ENCODE measurements at regions not wholly inside any gene's neighbourhood (a gene's known extent, or its start where the extent isn't known, plus 50 kb on each side); places are given as distances from the start of the nearest gene placed in this dataset.

GRCh38 chr4:189036906-189037305 lies 897.7 kb downstream of the TRIML1 start:
- Histone ChIP-seq H3K36me3 (replicated peaks) (no peaks in the 10 kb centered on the region), H3K4me3 (no peak overlapping the region), H3K4me1 (no peaks in the 10 kb centered on the region), H3K27me3 (ENCODE audit: low read depth) (no peaks in the 10 kb centered on the region), H3K9me3 (no peaks in the 10 kb centered on the region)
- in situ Hi-C loops (cut with MboI; ENCODE audit: low sequenced_read_pairs): no loop called here
- no peak for DNase-seq (ENCODE audit: low spot score in 2 of 2)

GRCh38 chr4:189046642-189047041 lies 894.0 kb upstream of the FRG1 start:
- H3K36me3 ChIP-seq (replicated peaks): no peaks in the 10 kb centered on the region
- H3K27me3 ChIP-seq (ENCODE audit: low read depth): no peaks in the 10 kb centered on the region
- DNase-seq (ENCODE audit: low spot score in 2 of 2): no peak
- no peaks in the 10 kb centered on the region for H3K9me3 ChIP-seq
- in situ Hi-C loops (cut with MboI; ENCODE audit: low sequenced_read_pairs): no loop called here
- no peak overlapping the region for H3K4me3 ChIP-seq
- peaks cover 33% of the 10 kb centered on the region for H3K4me1 ChIP-seq

GRCh38 chr4:189048119-189048518 lies 892.6 kb upstream of the FRG1 start:
- Histone ChIP-seq H3K36me3 (replicated peaks) (no peaks in the 10 kb centered on the region), H3K27me3 (ENCODE audit: low read depth) (no peaks in the 10 kb centered on the region), H3K4me3 (no peak overlapping the region), H3K4me1 (peaks cover 40% of the 10 kb centered on the region), H3K9me3 (no peaks in the 10 kb centered on the region)
- in situ Hi-C loops (cut with MboI; ENCODE audit: low sequenced_read_pairs): no loop called here
- DNase-seq (ENCODE audit: low spot score in 2 of 2): peak in 1 of 2 experiments; percentile 52

- Histone ChIP-seq H3K36me3 (replicated peaks) (no peaks in the 10 kb centered on the region), H3K27me3 (ENCODE audit: low read depth) (no peaks in the 10 kb centered on the region), H3K4me1 (peaks cover 53% of the 10 kb centered on the region), H3K4me3 (no peak overlapping the region), H3K9me3 (no peaks in the 10 kb centered on the region)
- in situ Hi-C loops (cut with MboI; ENCODE audit: low sequenced_read_pairs): no loop called here
- peak; percentile 29 to 47 for DNase-seq (ENCODE audit: low spot score in 2 of 2)
Measured at GRCh38 chr4:189049682-189050081, 891.0 kb upstream of the FRG1 start.

- no peaks in the 10 kb centered on the region for H3K36me3 ChIP-seq (replicated peaks)
- in situ Hi-C loops (cut with MboI; ENCODE audit: low sequenced_read_pairs): no loop called here
- peaks cover 53% of the 10 kb centered on the region for H3K4me1 ChIP-seq
- no peaks in the 10 kb centered on the region for H3K9me3 ChIP-seq
- no peak for DNase-seq (ENCODE audit: low spot score in 2 of 2)
- H3K27me3 ChIP-seq (ENCODE audit: low read depth): no peaks in the 10 kb centered on the region
- peak overlapping the region; percentile 15 for H3K4me3 ChIP-seq
Measured at GRCh38 chr4:189050643-189051042, 890.0 kb upstream of the FRG1 start.

- peak; percentile 79 to 87 for DNase-seq (ENCODE audit: low spot score in 2 of 2)
- in situ Hi-C loops (cut with MboI; ENCODE audit: low sequenced_read_pairs): no loop called here
- H3K9me3 ChIP-seq: no peaks in the 10 kb centered on the region
- no peaks in the 10 kb centered on the region for H3K36me3 ChIP-seq (replicated peaks)
- no peak overlapping the region for H3K4me3 ChIP-seq
- no peaks in the 10 kb centered on the region for H3K27me3 ChIP-seq (ENCODE audit: low read depth)
- peaks cover 33% of the 10 kb centered on the region for H3K4me1 ChIP-seq
Measured at GRCh38 chr4:189053621-189054020, 887.1 kb upstream of the FRG1 start.

GRCh38 chr4:189060104-189060503 lies 880.6 kb upstream of the FRG1 start:
- in situ Hi-C loops (cut with MboI; ENCODE audit: low sequenced_read_pairs): no loop called here
- Histone ChIP-seq H3K27me3 (ENCODE audit: low read depth) (no peaks in the 10 kb centered on the region), H3K4me1 (peaks cover 9% of the 10 kb centered on the region), H3K4me3 (no peak overlapping the region), H3K36me3 (replicated peaks) (no peaks in the 10 kb centered on the region), H3K9me3 (no peaks in the 10 kb centered on the region)
- peak in 1 of 2 experiments; percentile 68 for DNase-seq (ENCODE audit: low spot score in 2 of 2)

GRCh38 chr4:189062047-189062820 lies 878.4 kb upstream of the FRG1 start:
- in situ Hi-C loops (cut with MboI; ENCODE audit: low sequenced_read_pairs): no loop called here
- no peaks in the 10 kb centered on the region for H3K36me3 ChIP-seq (replicated peaks)
- no peak for DNase-seq (ENCODE audit: low spot score in 2 of 2)
- H3K4me3 ChIP-seq: no peak overlapping the region
- H3K9me3 ChIP-seq: no peaks in the 10 kb centered on the region
- H3K4me1 ChIP-seq: peaks cover 9% of the 10 kb centered on the region
- no peaks in the 10 kb centered on the region for H3K27me3 ChIP-seq (ENCODE audit: low read depth)

GRCh38 chr4:189069772-189070171 lies 870.9 kb upstream of the FRG1 start:
- H3K36me3 ChIP-seq (replicated peaks): no peaks in the 10 kb centered on the region
- H3K27me3 ChIP-seq (ENCODE audit: low read depth): no peaks in the 10 kb centered on the region
- DNase-seq (ENCODE audit: low spot score in 2 of 2): no peak
- in situ Hi-C loops (cut with MboI; ENCODE audit: low sequenced_read_pairs): no loop called here
- H3K4me1 ChIP-seq: no peaks in the 10 kb centered on the region
- peaks cover 2% of the 10 kb centered on the region; the same call in 1 of the 2 replicates for H3K9me3 ChIP-seq
- H3K4me3 ChIP-seq: no peak overlapping the region

- in situ Hi-C loops (cut with MboI; ENCODE audit: low sequenced_read_pairs): no loop called here
- no peak for DNase-seq (ENCODE audit: low spot score in 2 of 2)
- no peaks in the 10 kb centered on the region for H3K27me3 ChIP-seq (ENCODE audit: low read depth)
Measured at GRCh38 chr4:189071241-189071640, 869.4 kb upstream of the FRG1 start.

GRCh38 chr4:189073739-189074138 lies 866.9 kb upstream of the FRG1 start:
- in situ Hi-C loops (cut with MboI; ENCODE audit: low sequenced_read_pairs): no loop called here
- no peak for DNase-seq (ENCODE audit: low spot score in 2 of 2)
- Histone ChIP-seq H3K9me3 (no peaks in the 10 kb centered on the region), H3K27me3 (ENCODE audit: low read depth) (no peaks in the 10 kb centered on the region), H3K4me3 (no peak overlapping the region), H3K36me3 (replicated peaks) (no peaks in the 10 kb centered on the region), H3K4me1 (no peaks in the 10 kb centered on the region)

More at GRCh38 chr4:189071241-189071640, 869.4 kb upstream of the FRG1 start:
- Histone ChIP-seq H3K36me3 (replicated peaks) (no peaks in the 10 kb centered on the region), H3K4me1 (no peaks in the 10 kb centered on the region), H3K4me3 (no peak overlapping the region), H3K9me3 (peaks cover 2% of the 10 kb centered on the region; the same call in 1 of the 2 replicates)

- H3K4me1 ChIP-seq: no peaks in the 10 kb centered on the region; the same call in 1 of the 2 replicates
- in situ Hi-C loops (cut with MboI; ENCODE audit: low sequenced_read_pairs): no loop called here
- no peaks in the 10 kb centered on the region for H3K36me3 ChIP-seq (replicated peaks)
- no peaks in the 10 kb centered on the region for H3K27me3 ChIP-seq (ENCODE audit: low read depth)
- no peaks in the 10 kb centered on the region for H3K9me3 ChIP-seq
- no peak for DNase-seq (ENCODE audit: low spot score in 2 of 2)
- H3K4me3 ChIP-seq: no peak overlapping the region
Measured at GRCh38 chr4:189081826-189082225, 858.8 kb upstream of the FRG1 start.

GRCh38 chr4:189083769-189084168 lies 856.9 kb upstream of the FRG1 start:
- Histone ChIP-seq H3K9me3 (no peaks in the 10 kb centered on the region), H3K4me1 (no peaks in the 10 kb centered on the region; the same call in 1 of the 2 replicates), H3K27me3 (ENCODE audit: low read depth) (no peaks in the 10 kb centered on the region), H3K4me3 (no peak overlapping the region), H3K36me3 (replicated peaks) (no peaks in the 10 kb centered on the region)
- in situ Hi-C loops (cut with MboI; ENCODE audit: low sequenced_read_pairs): no loop called here
- no peak for DNase-seq (ENCODE audit: low spot score in 2 of 2)

GRCh38 chr4:189084671-189085070 lies 856.0 kb upstream of the FRG1 start:
- Histone ChIP-seq H3K27me3 (ENCODE audit: low read depth) (no peaks in the 10 kb centered on the region), H3K4me1 (no peaks in the 10 kb centered on the region; the same call in 1 of the 2 replicates), H3K36me3 (replicated peaks) (no peaks in the 10 kb centered on the region), H3K4me3 (no peak overlapping the region), H3K9me3 (no peaks in the 10 kb centered on the region)
- peak in 1 of 2 experiments; percentile 20 for DNase-seq (ENCODE audit: low spot score in 2 of 2)
- in situ Hi-C loops (cut with MboI; ENCODE audit: low sequenced_read_pairs): no loop called here
